H1 (cell line): ENCODE measurements at regions not wholly inside any gene's neighbourhood (a gene's known extent, or its start where the extent isn't known, plus 50 kb on each side); places are given as distances from the start of the nearest gene placed in this dataset.

Experiments
- JUN ChIP-seq: IDR thresholded peaks from 2 replicates; pipeline ENCODE4 v1.6.1; 2011; ENCODE audit warnings: low read depth, mild to moderate bottlenecking, improper control_type of control experiment, low read length
- POLR2A ChIP-seq, 2 experiments: IDR thresholded peaks; 1 replicate in 1 of 2; 2 replicates in 1 of 2; pipeline ENCODE4 v1.6.1; 2011; ENCODE audit warnings: low read depth in 2 of 2, low read length in 2 of 2, mild to moderate bottlenecking in 2 of 2; ENCODE audit errors: control extremely low read depth in 1 of 2
- TF ChIP-seq, protein P1 (sequence below), 3 experiments: IDR thresholded peaks; 1 replicate in 2 of 3; 2 replicates in 1 of 3; pipeline versions ENCODE4 v1.5.1 to v1.6.1; 2011; ENCODE audit warnings: low read length in 3 of 3, mild to moderate bottlenecking in 3 of 3, inconsistent platforms in 2 of 3, low read depth in 1 of 3, moderate library complexity in 1 of 3; ENCODE audit not compliant: insufficient read depth in 1 of 3; ENCODE audit errors: control extremely low read depth in 1 of 3

- no peak for TF ChIP-seq POLR2A (IDR thresholded peaks at IDR 0.05; ENCODE audit: control extremely low read depth in 1 of 2, low read depth in 2 of 2, low read length in 2 of 2)
- TF ChIP-seq, protein P1, sequence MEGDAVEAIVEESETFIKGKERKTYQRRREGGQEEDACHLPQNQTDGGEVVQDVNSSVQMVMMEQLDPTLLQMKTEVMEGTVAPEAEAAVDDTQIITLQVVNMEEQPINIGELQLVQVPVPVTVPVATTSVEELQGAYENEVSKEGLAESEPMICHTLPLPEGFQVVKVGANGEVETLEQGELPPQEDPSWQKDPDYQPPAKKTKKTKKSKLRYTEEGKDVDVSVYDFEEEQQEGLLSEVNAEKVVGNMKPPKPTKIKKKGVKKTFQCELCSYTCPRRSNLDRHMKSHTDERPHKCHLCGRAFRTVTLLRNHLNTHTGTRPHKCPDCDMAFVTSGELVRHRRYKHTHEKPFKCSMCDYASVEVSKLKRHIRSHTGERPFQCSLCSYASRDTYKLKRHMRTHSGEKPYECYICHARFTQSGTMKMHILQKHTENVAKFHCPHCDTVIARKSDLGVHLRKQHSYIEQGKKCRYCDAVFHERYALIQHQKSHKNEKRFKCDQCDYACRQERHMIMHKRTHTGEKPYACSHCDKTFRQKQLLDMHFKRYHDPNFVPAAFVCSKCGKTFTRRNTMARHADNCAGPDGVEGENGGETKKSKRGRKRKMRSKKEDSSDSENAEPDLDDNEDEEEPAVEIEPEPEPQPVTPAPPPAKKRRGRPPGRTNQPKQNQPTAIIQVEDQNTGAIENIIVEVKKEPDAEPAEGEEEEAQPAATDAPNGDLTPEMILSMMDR (IDR thresholded peaks at IDR 0.05; ENCODE audit: control extremely low read depth in 1 of 3, insufficient read depth in 1 of 3, low read depth in 1 of 3, low read length in 3 of 3) = no peak
- TF ChIP-seq JUN = no peak
These were observed 161.7 kb upstream of the ARHGAP20 start for GRCh38 chr11:110873975-110874374.
